ENCODE measurements at regions not wholly inside any gene's neighbourhood (a gene's known extent, or its start where the extent isn't known, plus 50 kb on each side); places are given as distances from the start of the nearest gene placed in this dataset.

GRCh38 chr12:105935106-105935505 is 203.6 kb downstream of the NUAK1 start:
- no peaks in the 10 kb centered on the region for H3K36me3 ChIP-seq (ENCODE audit: control insufficient read depth in 2 of 2, insufficient read depth in 2 of 2, low read length in 2 of 2)
- no peak overlapping the region for H3K4me3 ChIP-seq (ENCODE audit: low read length in 2 of 2)
- no peaks in the 10 kb centered on the region for H3K4me1 ChIP-seq (ENCODE audit: control insufficient read depth in 2 of 2, insufficient read depth in 2 of 2, low read length in 2 of 2)
- no peaks in the 10 kb centered on the region for H3K9me3 ChIP-seq (ENCODE audit: control insufficient read depth in 2 of 2, low read length in 2 of 2)
- no peak overlapping the region for H3K9ac ChIP-seq (ENCODE audit: low read depth in 1 of 2, low read length in 2 of 2)
- no peak overlapping the region for H3K27ac ChIP-seq (ENCODE audit: low read depth in 2 of 2, low read length in 2 of 2)
- H3K27me3 ChIP-seq (ENCODE audit: control insufficient read depth in 2 of 2, insufficient read depth in 2 of 2, low read length in 2 of 2): no peaks in the 10 kb centered on the region

DNA sequence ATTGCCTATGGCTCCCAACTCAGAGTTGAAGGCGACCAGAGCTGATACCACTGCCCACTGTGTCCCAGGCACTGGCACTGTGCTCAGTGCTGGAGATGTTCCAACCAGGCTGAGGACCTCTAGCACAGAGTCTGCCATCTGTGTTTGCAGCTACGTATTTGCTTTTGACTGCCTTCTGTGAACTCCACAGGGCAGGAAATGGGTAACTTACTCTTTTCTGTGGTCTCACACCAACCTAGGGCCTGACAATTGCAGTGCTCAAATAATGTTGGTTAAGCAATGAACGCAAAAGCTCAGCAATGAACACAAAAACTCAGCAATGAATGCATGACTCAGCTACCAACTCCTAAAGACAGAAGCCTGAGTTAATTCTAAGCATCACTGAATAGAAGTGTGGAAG is 202.8 kb downstream of the NUAK1 start:
- Histone ChIP-seq H3K4me3 (ENCODE audit: low read length in 2 of 2) (no peak overlapping the region), H3K27ac (ENCODE audit: low read depth in 2 of 2, low read length in 2 of 2) (no peak overlapping the region), H3K27me3 (ENCODE audit: control insufficient read depth in 2 of 2, insufficient read depth in 2 of 2, low read length in 2 of 2) (no peaks in the 10 kb centered on the region), H3K36me3 (ENCODE audit: control insufficient read depth in 2 of 2, insufficient read depth in 2 of 2, low read length in 2 of 2) (no peaks in the 10 kb centered on the region), H3K9me3 (ENCODE audit: control insufficient read depth in 2 of 2, low read length in 2 of 2) (no peaks in the 10 kb centered on the region), H3K4me1 (ENCODE audit: control insufficient read depth in 2 of 2, insufficient read depth in 2 of 2, low read length in 2 of 2) (no peaks in the 10 kb centered on the region), H3K9ac (ENCODE audit: low read depth in 1 of 2, low read length in 2 of 2) (no peak overlapping the region)

- Histone ChIP-seq H3K36me3 (ENCODE audit: control insufficient read depth in 2 of 2, insufficient read depth in 2 of 2, low read length in 2 of 2) (no peaks in the 10 kb centered on the region), H3K4me1 (ENCODE audit: control insufficient read depth in 2 of 2, insufficient read depth in 2 of 2, low read length in 2 of 2) (no peaks in the 10 kb centered on the region), H3K27ac (ENCODE audit: low read depth in 2 of 2, low read length in 2 of 2) (no peak overlapping the region), H3K4me3 (ENCODE audit: low read length in 2 of 2) (no peak overlapping the region), H3K9ac (ENCODE audit: low read depth in 1 of 2, low read length in 2 of 2) (no peak overlapping the region), H3K9me3 (ENCODE audit: control insufficient read depth in 2 of 2, low read length in 2 of 2) (no peaks in the 10 kb centered on the region), H3K27me3 (ENCODE audit: control insufficient read depth in 2 of 2, insufficient read depth in 2 of 2, low read length in 2 of 2) (no peaks in the 10 kb centered on the region)
Measured at GRCh38 chr12:105936496-105936895, 202.3 kb downstream of the NUAK1 start.

- Histone ChIP-seq H3K36me3 (ENCODE audit: control insufficient read depth in 2 of 2, insufficient read depth in 2 of 2, low read length in 2 of 2) (no peaks in the 10 kb centered on the region), H3K27ac (ENCODE audit: low read depth in 2 of 2, low read length in 2 of 2) (no peak overlapping the region), H3K4me3 (ENCODE audit: low read length in 2 of 2) (no peak overlapping the region), H3K9me3 (ENCODE audit: control insufficient read depth in 2 of 2, low read length in 2 of 2) (no peaks in the 10 kb centered on the region), H3K27me3 (ENCODE audit: control insufficient read depth in 2 of 2, insufficient read depth in 2 of 2, low read length in 2 of 2) (no peaks in the 10 kb centered on the region), H3K9ac (ENCODE audit: low read depth in 1 of 2, low read length in 2 of 2) (no peak overlapping the region), H3K4me1 (ENCODE audit: control insufficient read depth in 2 of 2, insufficient read depth in 2 of 2, low read length in 2 of 2) (no peaks in the 10 kb centered on the region)
Measured at GRCh38 chr12:105937009-105937408, 201.7 kb downstream of the NUAK1 start.

- Histone ChIP-seq H3K27ac (ENCODE audit: low read depth in 2 of 2, low read length in 2 of 2) (no peak overlapping the region), H3K27me3 (ENCODE audit: control insufficient read depth in 2 of 2, insufficient read depth in 2 of 2, low read length in 2 of 2) (no peaks in the 10 kb centered on the region), H3K4me3 (ENCODE audit: low read length in 2 of 2) (no peak overlapping the region), H3K4me1 (ENCODE audit: control insufficient read depth in 2 of 2, insufficient read depth in 2 of 2, low read length in 2 of 2) (no peaks in the 10 kb centered on the region), H3K9me3 (ENCODE audit: control insufficient read depth in 2 of 2, low read length in 2 of 2) (no peaks in the 10 kb centered on the region), H3K36me3 (ENCODE audit: control insufficient read depth in 2 of 2, insufficient read depth in 2 of 2, low read length in 2 of 2) (no peaks in the 10 kb centered on the region), H3K9ac (ENCODE audit: low read depth in 1 of 2, low read length in 2 of 2) (no peak overlapping the region)
Measured at GRCh38 chr12:105939181-105939721, 199.5 kb downstream of the NUAK1 start.

GRCh38 chr12:105942281-105942680 is 196.5 kb downstream of the NUAK1 start:
- H3K9me3 ChIP-seq (ENCODE audit: control insufficient read depth in 2 of 2, low read length in 2 of 2): no peaks in the 10 kb centered on the region
- no peak overlapping the region for H3K9ac ChIP-seq (ENCODE audit: low read depth in 1 of 2, low read length in 2 of 2)
- H3K4me3 ChIP-seq (ENCODE audit: low read length in 2 of 2): no peak overlapping the region
- H3K36me3 ChIP-seq (ENCODE audit: control insufficient read depth in 2 of 2, insufficient read depth in 2 of 2, low read length in 2 of 2): no peaks in the 10 kb centered on the region
- H3K27ac ChIP-seq (ENCODE audit: low read depth in 2 of 2, low read length in 2 of 2): no peak overlapping the region
- H3K4me1 ChIP-seq (ENCODE audit: control insufficient read depth in 2 of 2, insufficient read depth in 2 of 2, low read length in 2 of 2): no peaks in the 10 kb centered on the region
- H3K27me3 ChIP-seq (ENCODE audit: control insufficient read depth in 2 of 2, insufficient read depth in 2 of 2, low read length in 2 of 2): no peaks in the 10 kb centered on the region

DNA sequence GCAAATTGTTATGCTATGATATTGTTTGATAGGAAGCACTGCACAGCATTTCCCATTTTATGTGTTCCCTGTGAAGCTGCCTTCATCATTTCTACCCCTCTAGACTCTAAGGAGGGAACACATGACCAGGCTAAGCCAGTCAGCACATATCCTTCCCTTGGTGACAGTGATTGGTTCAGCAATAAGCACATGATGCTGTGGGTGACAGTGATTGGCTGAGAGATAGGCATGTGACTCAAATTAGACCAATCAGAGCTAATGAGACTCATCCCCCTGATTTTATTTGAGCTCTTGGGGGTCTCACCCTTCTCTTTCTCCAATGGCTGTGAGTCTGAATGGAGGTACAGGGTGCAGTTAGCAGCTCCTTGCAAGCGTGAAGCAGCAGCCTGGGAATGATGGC is 195.2 kb downstream of the NUAK1 start:
- H3K4me1 ChIP-seq (ENCODE audit: control insufficient read depth in 2 of 2, insufficient read depth in 2 of 2, low read length in 2 of 2): no peaks in the 10 kb centered on the region
- no peak overlapping the region for H3K9ac ChIP-seq (ENCODE audit: low read depth in 1 of 2, low read length in 2 of 2)
- no peaks in the 10 kb centered on the region for H3K9me3 ChIP-seq (ENCODE audit: control insufficient read depth in 2 of 2, low read length in 2 of 2)
- H3K27ac ChIP-seq (ENCODE audit: low read depth in 2 of 2, low read length in 2 of 2): no peak overlapping the region
- no peak overlapping the region for H3K4me3 ChIP-seq (ENCODE audit: low read length in 2 of 2)
- no peaks in the 10 kb centered on the region for H3K27me3 ChIP-seq (ENCODE audit: control insufficient read depth in 2 of 2, insufficient read depth in 2 of 2, low read length in 2 of 2)
- no peaks in the 10 kb centered on the region for H3K36me3 ChIP-seq (ENCODE audit: control insufficient read depth in 2 of 2, insufficient read depth in 2 of 2, low read length in 2 of 2)

DNA sequence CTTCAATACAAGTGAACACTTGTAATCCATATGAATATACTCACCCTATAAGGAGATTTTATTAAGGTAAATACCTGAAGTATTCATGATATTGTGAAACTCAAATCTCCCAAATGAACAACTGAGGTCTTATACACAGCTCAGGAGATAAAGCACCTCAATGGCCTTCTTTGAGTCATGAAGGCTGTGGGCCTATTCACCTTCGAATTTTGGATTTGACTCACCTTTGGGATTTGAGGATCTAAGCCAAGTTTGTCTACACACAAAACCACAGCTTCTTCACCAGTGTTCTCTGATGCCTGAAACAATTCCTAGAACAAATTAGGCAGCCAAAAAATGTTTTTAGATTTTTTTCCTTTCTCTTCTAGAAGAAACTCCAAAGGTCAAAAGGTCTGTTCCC is 194.1 kb downstream of the NUAK1 start:
- no peaks in the 10 kb centered on the region for H3K9me3 ChIP-seq (ENCODE audit: control insufficient read depth in 2 of 2, low read length in 2 of 2)
- no peak overlapping the region for H3K27ac ChIP-seq (ENCODE audit: low read depth in 2 of 2, low read length in 2 of 2)
- no peaks in the 10 kb centered on the region for H3K36me3 ChIP-seq (ENCODE audit: control insufficient read depth in 2 of 2, insufficient read depth in 2 of 2, low read length in 2 of 2)
- no peaks in the 10 kb centered on the region for H3K4me1 ChIP-seq (ENCODE audit: control insufficient read depth in 2 of 2, insufficient read depth in 2 of 2, low read length in 2 of 2)
- H3K27me3 ChIP-seq (ENCODE audit: control insufficient read depth in 2 of 2, insufficient read depth in 2 of 2, low read length in 2 of 2): no peaks in the 10 kb centered on the region
- no peak overlapping the region for H3K4me3 ChIP-seq (ENCODE audit: low read length in 2 of 2)
- no peak overlapping the region for H3K9ac ChIP-seq (ENCODE audit: low read depth in 1 of 2, low read length in 2 of 2)

DNA sequence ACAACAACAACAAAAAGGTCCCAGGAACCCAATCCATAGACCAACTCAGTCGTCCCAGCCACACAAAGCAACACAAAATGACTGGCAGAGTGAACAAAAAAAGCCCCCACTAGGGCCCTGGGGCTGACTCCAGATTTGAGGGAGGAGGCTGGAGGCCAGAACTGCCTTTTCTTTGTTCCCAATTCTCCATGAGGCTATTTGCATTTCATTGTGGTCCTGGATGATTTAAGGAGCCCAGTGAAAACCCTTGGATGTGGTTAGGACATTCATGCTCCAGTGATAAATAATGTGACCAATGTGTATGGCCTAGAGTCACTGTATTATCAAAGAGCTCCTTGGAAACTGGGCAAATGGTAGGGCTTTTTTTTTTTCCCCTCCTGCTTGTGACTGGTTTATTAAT is 192.9 kb downstream of the NUAK1 start:
- no peak overlapping the region for H3K27ac ChIP-seq (ENCODE audit: low read depth in 2 of 2, low read length in 2 of 2)

DNA sequence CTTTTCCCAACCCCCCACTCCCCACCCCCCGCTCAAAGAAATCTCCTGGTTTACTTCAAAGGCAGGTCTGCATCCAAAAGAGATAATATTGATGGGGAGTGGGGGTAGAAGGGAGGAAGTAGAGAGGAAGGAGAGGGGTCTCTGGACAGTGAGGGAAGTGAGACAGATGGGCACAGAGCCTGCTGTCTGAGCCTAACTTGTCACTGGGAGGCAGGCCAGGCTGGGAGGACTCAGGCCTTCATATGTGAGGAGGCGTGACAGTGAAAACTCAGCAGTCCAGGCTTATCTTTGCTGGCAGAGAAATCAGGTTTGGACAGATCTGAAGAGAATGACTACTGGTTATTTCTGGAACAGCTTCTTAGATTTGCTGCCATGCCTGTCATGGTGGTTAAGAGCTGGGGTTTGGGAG is 192.3 kb downstream of the NUAK1 start:
- Histone ChIP-seq H3K9ac (ENCODE audit: low read depth in 1 of 2, low read length in 2 of 2) (no peak overlapping the region), H3K27ac (ENCODE audit: low read depth in 2 of 2, low read length in 2 of 2) (no peak overlapping the region), H3K4me1 (ENCODE audit: control insufficient read depth in 2 of 2, insufficient read depth in 2 of 2, low read length in 2 of 2) (no peaks in the 10 kb centered on the region), H3K9me3 (ENCODE audit: control insufficient read depth in 2 of 2, low read length in 2 of 2) (no peaks in the 10 kb centered on the region), H3K36me3 (ENCODE audit: control insufficient read depth in 2 of 2, insufficient read depth in 2 of 2, low read length in 2 of 2) (no peaks in the 10 kb centered on the region), H3K27me3 (ENCODE audit: control insufficient read depth in 2 of 2, insufficient read depth in 2 of 2, low read length in 2 of 2) (no peaks in the 10 kb centered on the region), H3K4me3 (ENCODE audit: low read length in 2 of 2) (no peak overlapping the region)

More for the DNA sequence above, 192.9 kb downstream of the NUAK1 start:
- Histone ChIP-seq H3K27me3 (ENCODE audit: control insufficient read depth in 2 of 2, insufficient read depth in 2 of 2, low read length in 2 of 2) (no peaks in the 10 kb centered on the region), H3K36me3 (ENCODE audit: control insufficient read depth in 2 of 2, insufficient read depth in 2 of 2, low read length in 2 of 2) (no peaks in the 10 kb centered on the region), H3K9me3 (ENCODE audit: control insufficient read depth in 2 of 2, low read length in 2 of 2) (no peaks in the 10 kb centered on the region), H3K4me1 (ENCODE audit: control insufficient read depth in 2 of 2, insufficient read depth in 2 of 2, low read length in 2 of 2) (no peaks in the 10 kb centered on the region), H3K4me3 (ENCODE audit: low read length in 2 of 2) (no peak overlapping the region), H3K9ac (ENCODE audit: low read depth in 1 of 2, low read length in 2 of 2) (no peak overlapping the region)

DNA sequence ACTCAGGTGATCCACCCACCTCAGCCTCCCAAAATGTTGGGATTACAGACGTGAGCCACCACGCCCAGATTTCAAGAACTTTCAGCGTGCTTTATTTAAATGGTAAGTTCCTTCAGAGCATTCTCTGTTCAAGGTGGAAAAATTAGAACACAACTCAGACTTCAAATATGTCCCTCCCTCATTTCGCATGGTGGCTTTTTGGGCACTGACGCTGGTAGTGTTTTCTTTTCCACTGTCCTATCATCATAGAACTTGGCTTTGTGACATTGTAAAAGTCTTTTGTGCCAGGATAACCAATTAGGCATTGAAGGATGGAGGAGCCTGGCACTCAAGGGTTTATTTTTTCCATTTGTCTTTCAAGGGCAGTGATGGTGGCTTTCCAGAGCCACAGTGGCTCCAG is 190.8 kb downstream of the NUAK1 start:
- Histone ChIP-seq H3K36me3 (ENCODE audit: control insufficient read depth in 2 of 2, insufficient read depth in 2 of 2, low read length in 2 of 2) (no peaks in the 10 kb centered on the region), H3K27ac (ENCODE audit: low read depth in 2 of 2, low read length in 2 of 2) (no peak overlapping the region), H3K9ac (ENCODE audit: low read depth in 1 of 2, low read length in 2 of 2) (no peak overlapping the region), H3K9me3 (ENCODE audit: control insufficient read depth in 2 of 2, low read length in 2 of 2) (no peaks in the 10 kb centered on the region), H3K27me3 (ENCODE audit: control insufficient read depth in 2 of 2, insufficient read depth in 2 of 2, low read length in 2 of 2) (no peaks in the 10 kb centered on the region), H3K4me1 (ENCODE audit: control insufficient read depth in 2 of 2, insufficient read depth in 2 of 2, low read length in 2 of 2) (no peaks in the 10 kb centered on the region), H3K4me3 (ENCODE audit: low read length in 2 of 2) (no peak overlapping the region)

Measured in mucosa of rectum (tissue), 2 donors.